Stimulated activated CD8-positive, alpha-beta memory T cell treated with anti-CD3 and anti-CD28 coated beads, Interleukin-7, amount 100 ng/mL, for 48 hours (primary cell): ENCODE measurements at regions not wholly inside any gene's neighbourhood (a gene's known extent, or its start where the extent isn't known, plus 50 kb on each side); places are given as distances from the start of the nearest gene placed in this dataset.
"Not testable (repeated sequence)": the region's sequence is repeated elsewhere in the genome, so short reads cannot be mapped to it uniquely, and the experiment has no call there.

Experiments
- DNase-seq, 2 donors: peaks; one replicate each; pipeline ENCODE4 v3.0.0-alpha.2; 2020; ENCODE audit warnings: low read depth in 1 of 2; ENCODE audit errors: extremely low read depth in 1 of 2

GRCh38 chr2:87424763-87425154, 323.1 kb upstream of the PLGLB2 start:
- DNase-seq: not testable (repeated sequence)

DNA sequence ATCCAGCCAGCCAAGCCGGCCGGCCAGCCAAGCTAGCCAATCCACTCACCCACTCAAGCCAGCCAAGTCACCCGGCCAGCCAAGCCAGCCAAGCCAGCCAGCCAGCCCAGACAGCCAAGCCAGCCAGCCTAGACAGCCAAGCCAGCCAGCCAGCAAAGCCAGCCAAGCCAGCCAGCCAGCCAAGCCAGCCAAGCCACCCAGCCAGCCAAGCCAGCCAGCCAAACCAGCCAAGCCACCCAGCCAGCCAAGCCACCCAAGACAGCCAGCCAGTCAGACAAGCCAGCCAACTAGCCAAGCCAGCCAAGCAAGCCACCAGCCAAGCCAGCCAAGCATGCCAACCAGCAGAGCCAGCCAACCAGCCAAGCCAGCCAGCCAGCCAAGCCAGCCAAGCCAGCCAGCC, 322.7 kb upstream of the PLGLB2 start:
- DNase-seq: not testable (repeated sequence)

DNA sequence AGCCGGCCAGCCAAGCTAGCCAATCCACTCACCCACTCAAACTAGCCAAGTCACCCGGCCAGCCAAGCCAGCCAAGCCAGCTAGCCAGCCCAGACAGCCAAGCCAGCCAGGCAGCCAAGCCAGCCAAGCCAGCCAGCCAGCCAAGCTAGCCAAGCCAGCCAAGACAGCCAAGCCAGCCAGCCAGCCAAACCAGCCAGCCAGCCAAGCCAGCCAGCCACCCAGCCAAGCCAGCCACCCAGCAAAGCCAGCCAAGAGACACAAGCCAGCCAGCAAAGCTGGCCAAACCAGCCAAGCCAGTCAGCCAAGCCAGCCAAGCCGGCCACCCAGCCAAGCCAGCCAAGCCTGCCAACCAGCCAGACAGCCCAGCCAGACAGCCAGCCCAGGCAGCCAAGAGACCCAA, 322.2 kb upstream of the PLGLB2 start:
- DNase-seq: not testable (repeated sequence)

GRCh38 chr2:87428452-87429130, 319.3 kb upstream of the PLGLB2 start:
- not testable (repeated sequence) for DNase-seq

- not testable (repeated sequence) for DNase-seq
Measured at GRCh38 chr2:87429206-87429930, 318.5 kb upstream of the PLGLB2 start.

- not testable (repeated sequence) for DNase-seq
Measured at GRCh38 chr2:87429931-87430275, 318.0 kb upstream of the PLGLB2 start.

DNA sequence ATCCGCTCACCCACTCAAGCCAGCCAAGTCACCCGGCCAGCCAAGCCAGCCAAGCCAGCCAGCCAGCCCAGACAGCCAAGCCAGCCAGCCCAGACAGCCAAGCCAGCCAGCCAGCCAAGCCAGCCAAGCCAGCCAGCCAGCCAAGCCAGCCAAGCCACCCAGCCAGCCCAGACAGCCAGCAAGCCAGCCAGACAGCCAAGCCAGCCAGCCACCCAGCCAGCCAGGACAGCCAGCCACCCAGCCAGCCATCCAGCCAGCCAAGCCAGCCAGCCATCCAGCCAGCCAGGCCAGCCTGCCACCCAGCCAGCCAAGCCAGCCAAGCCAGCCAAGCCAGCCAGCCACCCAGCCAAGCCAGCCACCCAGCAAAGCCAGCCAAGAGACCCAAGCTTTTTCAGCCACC, 316.8 kb upstream of the PLGLB2 start:
- DNase-seq: not testable (repeated sequence)

DNA sequence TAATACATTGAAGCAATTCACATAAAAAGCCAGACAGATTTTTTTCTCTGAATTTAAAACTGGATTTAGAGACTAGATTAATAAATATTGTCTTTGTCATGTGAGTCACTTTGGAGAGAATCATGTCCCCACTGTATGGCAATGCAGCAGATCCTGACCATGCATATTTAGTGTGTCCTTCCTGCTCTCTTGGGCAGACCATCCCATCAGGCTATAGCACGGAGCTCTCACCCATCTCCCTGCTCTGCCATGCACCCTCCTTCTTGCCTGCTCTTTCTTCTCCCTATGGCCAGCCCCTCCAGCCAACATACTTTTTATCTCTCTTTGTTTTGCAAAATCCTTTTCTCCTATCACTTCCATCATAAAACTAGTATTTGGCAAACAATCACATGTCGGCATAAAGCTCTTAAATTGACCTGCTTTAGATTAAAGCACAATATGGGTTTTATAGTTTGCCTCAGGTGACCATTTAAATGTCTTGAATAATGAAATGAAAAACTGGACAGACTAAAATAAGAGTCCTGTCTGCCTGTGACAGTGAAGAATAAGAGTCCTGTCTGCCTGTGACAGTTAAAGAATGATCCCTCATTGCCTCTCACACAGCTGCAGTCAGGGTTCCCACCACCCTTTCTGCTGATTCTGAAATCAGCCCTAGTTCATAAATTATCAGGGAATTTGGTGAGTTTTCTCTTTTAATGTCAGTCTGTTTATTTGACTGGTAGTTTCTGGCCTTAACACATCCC, 315.0 kb upstream of the PLGLB2 start:
- not testable (repeated sequence) for DNase-seq

DNA sequence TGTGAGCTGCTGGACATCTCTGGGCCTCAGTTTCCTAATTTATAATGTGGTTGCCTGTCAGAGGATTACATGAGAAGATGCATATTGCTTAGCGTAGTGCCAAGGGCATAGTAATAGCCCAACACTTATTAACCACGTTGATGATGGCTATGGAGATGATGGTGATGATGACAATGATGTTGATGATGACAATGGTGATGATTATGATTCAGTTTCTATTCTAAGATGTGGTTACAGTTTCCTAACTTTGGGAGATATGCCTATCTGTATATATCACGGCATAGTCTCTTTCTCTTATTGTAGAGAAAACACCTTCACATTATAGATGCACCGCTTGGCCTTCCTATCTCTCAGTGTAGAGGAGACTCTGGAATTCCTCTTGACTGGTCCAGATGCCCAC, 311.9 kb upstream of the PLGLB2 start:
- not testable (repeated sequence) for DNase-seq

DNA sequence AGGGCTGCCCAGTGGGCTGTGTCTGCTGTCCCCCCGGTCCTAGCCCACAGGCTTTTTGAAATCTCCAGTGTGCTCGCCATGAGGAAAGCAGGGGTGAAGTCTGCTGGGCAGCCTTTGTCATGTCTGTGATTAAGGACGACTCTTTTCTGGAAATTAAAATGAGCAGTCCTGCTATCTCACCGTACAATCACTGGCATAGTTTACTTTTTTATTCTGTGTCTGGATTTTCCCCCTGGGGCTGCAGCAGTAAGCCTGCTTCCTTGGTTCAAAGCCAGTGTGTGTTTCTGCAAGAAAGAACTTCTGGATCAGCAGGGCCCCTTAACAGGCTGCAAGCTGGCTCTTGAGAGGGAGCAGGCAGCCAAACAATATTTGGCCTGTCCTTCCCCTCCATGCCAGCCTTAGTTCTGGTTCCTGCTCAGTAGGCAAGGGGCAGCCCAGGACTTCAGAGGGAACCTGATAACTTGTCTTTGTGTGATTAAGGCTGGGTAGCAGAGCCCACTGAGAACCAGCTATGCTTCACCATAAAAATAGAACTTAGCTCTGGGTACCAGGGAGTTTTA, 310.1 kb upstream of the PLGLB2 start:
- not testable (repeated sequence) for DNase-seq

GRCh38 chr2:87438780-87439454, 309.0 kb upstream of the PLGLB2 start:
- not testable (repeated sequence) for DNase-seq

- DNase-seq: not testable (repeated sequence)
Measured at GRCh38 chr2:87439617-87440204, 308.2 kb upstream of the PLGLB2 start.

DNA sequence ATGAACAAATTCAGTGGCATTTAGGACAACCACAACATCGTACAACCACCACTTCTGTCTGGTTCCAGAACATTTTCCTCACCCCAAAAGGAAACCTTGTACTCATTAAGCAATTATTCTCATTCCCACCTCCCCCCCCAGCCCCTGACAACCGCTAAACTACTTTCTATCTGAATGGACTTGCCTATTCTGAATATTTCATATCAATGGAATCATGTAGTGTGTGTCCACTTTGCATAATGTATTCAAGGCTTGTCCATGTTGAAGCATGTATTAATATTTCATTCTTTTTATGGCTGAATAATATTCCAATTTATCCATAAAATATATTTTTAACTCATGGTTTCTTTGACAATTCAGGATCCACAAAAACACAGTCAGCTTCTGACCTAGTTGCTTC, 307.2 kb upstream of the PLGLB2 start:
- DNase-seq: not testable (repeated sequence)

- DNase-seq: not testable (repeated sequence)
Measured at GRCh38 chr2:87441375-87441774, 306.5 kb upstream of the PLGLB2 start.

DNA sequence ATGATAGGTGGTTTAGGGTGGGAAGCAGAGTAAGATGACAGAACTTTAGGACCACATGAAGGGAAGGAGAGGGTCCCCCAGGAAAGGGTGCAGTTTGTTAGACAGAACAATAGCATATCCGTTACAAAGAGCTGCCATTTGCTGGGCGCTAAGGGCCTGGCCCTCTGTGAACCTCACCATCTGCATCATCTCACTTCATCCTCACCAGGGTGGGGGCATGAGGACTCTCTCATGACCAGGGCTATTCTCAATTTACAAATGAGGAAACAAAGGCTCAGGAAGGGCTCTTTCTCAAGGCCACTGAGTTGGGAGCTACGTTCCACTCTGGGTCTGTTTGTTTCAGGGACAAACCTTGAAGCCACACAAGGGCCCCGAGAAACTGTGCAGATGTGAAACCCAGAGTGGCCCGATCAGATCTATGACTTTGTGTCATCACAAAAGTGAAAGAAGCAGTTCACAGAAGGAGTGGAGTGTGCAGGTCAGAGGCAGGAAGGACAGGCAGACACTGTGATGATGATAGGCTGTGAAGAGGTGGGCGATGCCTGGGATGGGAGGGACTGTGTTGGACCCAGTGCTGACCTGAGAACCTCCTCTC, 304.8 kb upstream of the PLGLB2 start:
- DNase-seq: peak in 1 of 2 donors; percentile 41

GRCh38 chr2:87444951-87445350, 302.9 kb upstream of the PLGLB2 start:
- not testable (repeated sequence) for DNase-seq

GRCh38 chr2:87445613-87446312, 302.1 kb upstream of the PLGLB2 start:
- DNase-seq: not testable (repeated sequence)

GRCh38 chr2:87446313-87446696, 301.6 kb upstream of the PLGLB2 start:
- DNase-seq: not testable (repeated sequence)

GRCh38 chr2:87449462-87449980, 298.4 kb upstream of the PLGLB2 start:
- not testable (repeated sequence) for DNase-seq
